ENCODE measurements at regions not wholly inside any gene's neighbourhood (a gene's known extent, or its start where the extent isn't known, plus 50 kb on each side); places are given as distances from the start of the nearest gene placed in this dataset.
"Not testable (repeated sequence)": the region's sequence is repeated elsewhere in the genome, so short reads cannot be mapped to it uniquely, and the experiment has no call there.

DNA sequence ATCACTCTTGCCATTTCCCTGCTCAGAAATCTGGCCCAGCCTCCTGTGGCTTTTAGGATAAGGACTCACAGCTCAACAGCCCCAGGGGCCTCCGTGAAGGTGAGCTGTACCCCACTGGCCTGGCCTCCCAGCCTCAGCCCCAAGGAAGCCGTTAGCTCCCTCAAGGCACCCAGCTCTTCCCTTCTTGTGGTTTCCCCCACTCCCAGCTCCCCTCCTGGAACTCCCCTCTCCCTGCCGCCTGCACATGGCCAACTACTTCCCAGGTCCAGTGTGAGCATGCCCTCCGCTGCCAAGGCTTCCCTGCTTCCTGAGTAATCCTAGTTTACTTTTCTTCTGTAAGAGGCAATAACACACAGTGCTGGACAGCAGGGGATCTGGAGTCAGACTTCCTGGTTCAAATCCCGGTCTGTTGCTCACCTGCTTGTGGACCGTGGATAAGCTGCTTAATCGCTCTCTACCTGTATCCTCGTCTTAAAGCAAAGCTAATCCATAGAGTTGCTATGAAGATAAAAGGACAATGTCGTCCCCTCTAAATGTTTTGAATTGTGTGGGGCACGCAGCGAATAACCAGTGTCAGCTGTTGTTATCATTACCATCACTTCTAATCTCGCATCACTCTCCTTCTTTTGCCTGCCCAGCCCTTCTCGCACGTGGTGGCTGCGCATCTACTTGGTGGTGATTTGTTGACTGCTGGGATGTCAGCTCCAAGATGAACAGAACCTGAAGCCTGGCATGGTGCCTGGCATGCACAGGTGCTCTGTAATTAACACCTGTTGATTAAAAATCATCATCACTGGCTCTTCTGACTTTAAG, 86.6 kb downstream of the C5orf15 start:
- no peak for DNase-seq

DNA sequence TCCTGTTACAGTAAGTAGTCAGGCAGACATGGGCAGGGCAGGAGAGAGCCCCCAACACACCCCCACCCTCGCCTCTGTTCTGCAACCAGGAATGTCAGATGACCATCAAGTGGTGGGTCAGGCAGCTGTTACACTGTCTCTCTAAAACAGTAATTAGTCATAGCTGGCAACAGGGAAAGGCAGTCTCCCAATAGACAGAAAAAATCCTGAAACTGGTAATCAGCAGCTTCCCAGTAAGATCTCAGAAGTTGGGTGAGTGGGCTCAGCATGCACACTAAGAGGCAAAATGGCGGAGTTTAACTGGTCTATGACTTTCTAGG, 90.2 kb downstream of the C5orf15 start:
- DNase-seq: no peak

DNA sequence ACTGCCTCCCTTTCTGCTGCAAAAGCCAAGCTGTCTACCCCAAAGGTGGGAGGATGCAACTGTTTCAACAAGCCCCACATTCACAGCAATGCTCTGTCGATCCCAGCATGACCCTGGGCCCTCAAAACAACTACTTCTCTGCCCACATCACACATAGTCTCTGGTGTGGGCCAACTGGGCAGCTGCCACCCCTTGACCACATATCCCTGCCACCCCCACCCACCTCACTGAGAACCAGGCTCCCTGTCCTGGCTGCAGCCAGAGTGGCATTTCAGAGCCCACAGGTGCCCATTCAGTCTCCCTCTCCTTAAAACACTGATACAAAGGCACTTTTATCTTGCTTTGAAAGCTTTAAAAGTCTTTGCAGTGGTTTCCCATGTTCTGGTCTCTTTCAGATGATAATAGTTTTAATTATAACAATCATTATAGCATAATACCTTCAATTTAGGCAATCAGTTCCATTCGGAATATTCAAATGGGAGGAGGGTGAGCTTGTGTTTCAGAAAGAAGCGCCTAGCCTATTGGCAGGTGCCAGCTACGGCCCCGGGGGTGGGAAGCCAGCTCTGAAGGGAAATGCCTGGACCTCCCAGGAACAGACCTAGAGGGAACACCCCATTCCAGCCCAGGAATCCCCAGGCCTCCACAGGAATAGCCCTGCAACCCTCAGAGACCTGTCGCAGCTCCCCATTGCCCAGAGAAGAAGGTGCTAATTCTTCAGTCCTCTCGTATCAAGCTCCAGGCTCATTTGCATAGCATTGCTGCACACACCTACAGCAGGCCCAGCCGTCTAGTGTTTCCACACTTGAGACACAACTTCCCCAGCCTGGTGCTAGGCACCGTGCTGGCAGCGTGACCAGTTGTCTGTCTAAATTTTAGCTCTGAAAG, 90.8 kb downstream of the C5orf15 start:
- no peak for DNase-seq

DNA sequence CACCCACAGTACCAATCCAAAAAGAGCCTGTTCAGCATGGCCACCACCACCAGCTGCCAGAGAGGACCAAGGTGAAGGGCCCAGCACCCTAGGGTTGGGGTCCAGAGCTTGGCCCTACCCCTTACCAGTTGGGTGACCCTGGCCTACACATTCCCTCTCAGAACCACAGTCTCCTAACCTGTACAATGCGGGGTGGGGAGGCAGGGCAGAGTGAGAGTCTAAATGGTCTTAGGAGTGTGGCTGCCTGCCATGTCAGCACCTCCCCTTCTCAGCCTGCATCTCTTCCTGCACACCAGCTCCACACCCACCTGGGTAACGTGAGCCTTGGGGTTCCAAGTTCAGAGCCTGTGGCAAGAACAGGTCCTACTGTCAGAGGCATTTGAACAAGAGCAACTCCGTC, 92.2 kb downstream of the C5orf15 start:
- no peak for DNase-seq

DNA sequence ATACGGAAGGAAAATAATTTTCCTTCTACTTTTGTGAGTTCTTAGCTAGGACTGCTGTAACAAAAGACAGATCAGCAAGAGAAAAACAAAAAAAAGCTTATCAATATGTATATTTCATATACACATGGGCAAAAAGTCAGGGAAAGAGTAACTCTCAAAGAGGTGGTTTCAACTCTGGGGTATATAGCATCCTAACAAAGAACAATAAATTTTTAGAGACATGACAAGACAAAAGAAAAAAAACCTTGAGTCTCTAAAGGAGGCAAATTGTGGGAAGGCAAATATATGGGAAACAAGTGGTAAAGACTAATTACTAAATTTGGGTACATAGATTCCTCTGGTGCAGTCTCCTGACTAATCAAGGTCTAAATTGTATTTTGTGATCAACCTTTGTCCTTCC, 93.2 kb downstream of the C5orf15 start:
- no peak for DNase-seq

DNA sequence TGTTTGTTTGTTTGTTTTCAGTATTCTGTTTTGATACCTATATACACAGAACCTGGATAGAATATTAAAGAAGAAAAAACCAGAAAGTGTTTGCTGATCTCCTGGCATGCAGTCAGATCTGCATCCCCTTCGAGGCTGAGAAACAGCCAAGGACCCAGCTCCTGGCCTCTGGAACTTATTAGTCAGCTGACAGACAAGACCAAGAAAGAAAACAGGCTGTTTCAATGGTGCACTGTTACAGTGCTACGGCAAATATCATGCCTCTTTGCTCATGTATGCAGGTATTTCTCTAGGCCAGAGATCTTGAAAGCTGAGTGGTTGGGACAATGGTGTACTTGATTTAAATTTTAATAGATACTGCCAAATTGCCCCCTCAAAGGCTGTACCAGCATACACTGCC, 95.0 kb downstream of the C5orf15 start:
- no peak for DNase-seq

DNA sequence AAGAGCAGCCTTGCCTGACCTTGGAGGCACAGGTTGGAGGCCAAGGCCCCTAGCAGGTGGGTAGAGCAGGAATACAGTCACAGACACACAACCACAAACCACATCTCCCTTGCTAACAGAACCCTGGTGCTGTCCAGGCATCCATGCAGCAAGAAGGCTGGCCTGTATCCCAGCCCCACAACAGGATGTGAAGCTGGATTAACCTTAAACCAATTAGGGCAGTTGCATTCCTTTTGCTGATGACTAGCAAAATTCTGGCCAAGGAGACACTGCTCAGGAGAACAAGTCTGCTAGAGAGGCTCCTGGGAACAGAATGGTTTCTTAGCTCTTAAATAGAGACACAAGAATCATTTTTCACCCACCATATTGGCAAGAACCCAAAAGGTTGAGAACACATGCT, 97.8 kb downstream of the C5orf15 start:
- DNase-seq: no peak

DNA sequence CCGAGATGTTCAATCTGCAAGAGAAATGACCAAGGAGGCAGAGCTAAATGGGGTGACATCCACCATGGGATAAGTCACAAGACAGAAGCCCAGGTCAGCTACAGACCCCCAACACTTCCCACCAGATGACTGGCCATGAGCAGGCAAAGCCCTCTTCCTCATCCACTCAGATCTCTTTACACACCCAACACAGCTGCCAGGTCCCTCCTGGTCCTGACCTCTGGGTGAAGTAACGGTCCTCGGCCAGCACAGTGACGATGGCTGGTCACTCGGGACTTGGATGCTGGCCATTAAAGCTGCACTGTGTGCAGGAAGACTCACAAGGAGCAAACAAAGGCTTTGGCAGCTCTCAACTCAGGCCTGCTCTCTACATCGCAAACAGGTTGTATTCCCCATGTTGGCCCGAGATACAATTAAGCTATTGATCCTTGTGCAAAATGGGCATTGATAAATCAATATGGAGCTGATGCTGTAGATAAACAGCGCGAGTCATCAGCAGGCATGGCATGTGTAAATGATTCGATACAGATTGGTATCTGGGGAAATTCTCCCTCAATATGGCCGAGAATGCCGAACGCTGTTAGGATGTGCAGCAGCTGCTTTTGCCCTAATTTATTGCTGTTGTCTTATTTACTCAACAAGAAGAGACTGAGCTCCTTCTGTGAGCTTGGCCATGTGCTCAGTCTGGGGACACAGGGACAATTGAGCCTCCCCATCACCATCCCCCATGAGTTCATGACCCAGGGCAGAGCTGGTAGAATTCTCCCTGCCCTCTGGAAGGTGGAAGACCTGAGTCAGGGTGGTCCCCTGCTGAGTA, 98.7 kb downstream of the C5orf15 start:
- peak in 1 of 2 experiments; percentile 13 for DNase-seq

DNA sequence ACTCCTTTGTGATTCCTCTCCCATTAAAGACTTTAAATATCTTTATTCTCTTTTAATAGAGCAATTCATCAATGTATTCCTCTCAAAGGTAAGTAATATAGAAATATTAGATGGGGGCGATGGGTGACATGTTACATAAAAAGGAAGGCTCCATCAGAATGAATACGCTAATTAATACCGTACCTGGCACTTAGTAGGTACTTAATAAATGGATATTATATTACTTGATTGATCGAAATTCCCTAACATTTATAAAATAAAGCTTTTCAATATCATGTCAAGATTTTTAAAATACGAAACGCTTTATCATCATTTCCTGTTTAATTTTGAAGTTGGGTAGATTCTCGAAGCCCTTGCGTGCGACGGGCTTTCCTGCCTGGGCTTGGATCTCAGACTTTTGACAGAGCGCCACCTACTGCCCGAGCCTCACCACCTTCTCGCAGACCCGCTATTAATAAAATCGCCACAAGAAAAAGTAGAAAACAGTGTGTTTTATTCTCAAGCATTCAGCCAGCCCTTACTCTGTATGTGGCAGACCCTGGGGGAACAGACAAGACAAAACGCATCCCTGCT, 99.4 kb downstream of the C5orf15 start:
- DNase-seq: peak; percentile 40 to 77

DNA sequence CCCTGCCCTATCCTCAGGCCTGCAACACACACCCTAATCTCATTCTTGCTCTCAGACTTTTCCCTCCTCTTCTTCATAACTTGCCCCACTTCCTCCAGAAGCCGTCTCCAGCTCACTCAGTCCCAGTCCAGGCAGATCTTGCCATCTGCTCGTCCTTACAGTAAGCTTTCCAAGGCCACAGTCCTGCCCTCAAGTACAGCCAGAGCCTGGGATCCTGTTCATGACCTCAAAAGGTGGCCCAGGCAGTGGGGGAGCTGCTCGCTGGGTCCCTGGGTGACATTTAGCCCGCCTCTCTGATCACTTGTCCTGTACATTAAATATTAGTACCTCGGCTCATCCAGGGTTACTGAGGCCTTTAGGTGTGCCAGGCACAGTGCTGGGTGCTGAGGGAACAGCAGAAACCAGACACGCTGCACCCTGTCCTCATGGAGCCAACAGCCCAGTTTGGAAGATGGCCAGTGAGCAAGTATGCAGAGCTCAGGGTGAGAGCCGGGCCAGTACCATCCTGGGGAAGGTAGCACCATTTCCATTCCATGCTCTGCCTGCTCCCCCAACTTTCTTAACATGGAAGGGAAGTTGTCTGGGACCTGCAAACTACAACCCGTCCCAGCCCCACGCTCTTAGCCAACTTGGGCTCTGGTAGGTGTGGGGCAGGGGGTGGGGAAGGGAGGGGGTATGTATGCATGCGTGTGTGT, 100.4 kb downstream of the C5orf15 start:
- no peak for DNase-seq

DNA sequence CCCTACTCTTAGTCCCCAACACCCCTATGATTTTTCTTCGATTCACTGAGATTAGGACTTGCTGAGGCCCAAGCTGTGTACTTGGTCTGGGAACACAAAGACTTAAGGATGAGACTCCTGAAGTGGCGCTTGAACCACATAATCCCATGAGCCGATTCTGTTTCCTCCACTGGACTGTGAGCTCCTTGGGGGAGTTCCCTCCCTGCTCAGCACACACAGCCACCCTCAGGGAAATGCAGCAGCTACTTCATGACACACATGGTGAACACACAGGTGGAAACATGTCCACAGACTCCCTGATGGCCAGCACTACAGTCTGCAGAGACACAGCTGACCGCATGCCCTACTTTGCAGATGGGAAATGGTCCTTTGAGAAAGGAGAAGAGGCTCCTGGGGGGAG, 101.1 kb downstream of the C5orf15 start:
- DNase-seq: no peak

DNA sequence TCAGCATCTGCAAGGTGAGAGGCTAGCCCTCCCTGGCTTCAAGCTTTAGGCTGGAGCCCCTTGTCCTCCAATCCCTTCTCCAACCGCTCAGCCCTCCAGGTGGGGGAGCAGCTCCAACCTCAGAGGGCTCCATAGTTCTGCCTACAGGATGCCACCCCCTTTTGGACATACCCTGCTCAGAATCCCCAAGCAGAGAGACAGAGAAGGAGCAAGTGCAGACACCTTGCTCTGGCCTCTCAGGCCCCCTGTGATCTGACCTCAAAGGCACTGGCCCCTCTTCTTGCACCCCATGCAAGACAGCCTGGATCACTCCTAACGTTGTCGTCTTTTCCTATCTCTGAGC, 101.6 kb downstream of the C5orf15 start:
- no peak for DNase-seq

DNA sequence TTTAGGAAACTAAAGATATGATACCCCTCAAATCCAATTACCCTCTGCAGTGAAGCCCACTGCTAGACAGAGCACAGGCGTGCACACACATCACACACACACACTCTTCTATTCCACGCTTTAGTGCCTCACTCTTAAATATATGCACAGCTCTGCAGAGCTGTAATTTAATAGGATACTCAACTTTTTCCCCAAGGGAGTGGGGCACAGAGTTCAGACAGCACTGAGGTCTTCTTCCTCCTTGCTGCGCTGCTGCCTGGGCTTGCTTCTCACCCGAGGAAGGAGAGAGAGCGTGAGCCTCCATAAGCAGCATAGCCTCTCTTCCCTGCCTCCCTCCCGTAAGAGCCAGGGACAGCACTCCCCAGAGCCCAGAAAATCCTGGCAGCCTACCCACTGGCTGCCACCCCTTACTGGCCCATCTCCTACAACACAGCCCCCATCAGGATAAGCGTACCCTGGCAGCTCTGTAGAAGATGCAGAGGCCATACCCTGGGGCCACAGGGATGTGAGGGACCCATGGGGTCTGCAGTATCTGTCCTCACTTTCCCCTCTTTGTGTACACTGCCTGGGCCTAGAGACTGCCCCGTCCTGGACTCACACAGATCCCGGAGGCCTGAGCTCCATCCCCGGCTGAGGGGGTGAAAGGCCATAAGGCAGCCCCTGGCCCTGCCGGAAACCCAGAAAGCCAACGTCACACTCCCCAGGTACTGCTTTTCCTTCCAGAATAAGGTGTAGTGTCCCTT, 102.1 kb downstream of the C5orf15 start:
- DNase-seq: no peak

DNA sequence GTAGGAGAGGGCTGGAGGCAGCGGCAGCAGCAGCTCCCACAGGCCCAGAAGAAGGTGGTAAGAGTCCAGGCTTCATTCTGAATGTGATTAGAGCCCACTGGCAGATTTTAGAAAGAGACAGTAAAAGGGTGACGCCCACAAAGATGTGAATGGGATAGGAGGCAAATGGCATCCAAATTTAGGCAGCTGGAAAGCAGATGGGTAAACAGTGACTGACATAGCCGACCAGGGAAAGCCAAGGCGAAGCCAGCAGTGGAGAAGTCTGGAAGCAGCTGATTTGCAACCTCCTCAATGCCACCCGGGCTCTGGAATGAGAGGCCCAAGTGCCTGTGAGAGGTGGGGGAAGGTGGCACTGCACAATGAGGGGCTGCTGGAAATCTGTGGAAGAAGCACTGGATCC, 103.3 kb downstream of the C5orf15 start:
- DNase-seq: no peak

DNA sequence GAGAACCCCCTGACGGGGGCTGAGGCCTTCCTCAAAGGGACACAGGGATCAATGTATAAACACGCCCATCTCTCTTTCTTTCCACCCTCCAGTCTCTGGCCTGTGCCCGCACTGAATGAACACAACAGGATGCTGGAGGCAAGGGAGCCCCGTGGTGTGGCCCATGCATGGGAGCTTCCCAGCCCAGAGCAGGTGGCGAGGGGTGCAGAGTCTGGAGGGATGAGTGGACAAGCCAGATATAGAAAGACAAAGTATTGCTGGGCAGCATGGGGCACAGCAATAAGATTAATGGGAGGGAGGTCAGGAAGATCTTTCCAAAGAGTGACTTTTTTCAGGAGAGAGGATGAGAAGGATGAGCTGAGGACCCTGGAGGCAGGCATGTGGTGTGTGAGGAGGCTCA, 103.7 kb downstream of the C5orf15 start:
- DNase-seq: no peak

DNA sequence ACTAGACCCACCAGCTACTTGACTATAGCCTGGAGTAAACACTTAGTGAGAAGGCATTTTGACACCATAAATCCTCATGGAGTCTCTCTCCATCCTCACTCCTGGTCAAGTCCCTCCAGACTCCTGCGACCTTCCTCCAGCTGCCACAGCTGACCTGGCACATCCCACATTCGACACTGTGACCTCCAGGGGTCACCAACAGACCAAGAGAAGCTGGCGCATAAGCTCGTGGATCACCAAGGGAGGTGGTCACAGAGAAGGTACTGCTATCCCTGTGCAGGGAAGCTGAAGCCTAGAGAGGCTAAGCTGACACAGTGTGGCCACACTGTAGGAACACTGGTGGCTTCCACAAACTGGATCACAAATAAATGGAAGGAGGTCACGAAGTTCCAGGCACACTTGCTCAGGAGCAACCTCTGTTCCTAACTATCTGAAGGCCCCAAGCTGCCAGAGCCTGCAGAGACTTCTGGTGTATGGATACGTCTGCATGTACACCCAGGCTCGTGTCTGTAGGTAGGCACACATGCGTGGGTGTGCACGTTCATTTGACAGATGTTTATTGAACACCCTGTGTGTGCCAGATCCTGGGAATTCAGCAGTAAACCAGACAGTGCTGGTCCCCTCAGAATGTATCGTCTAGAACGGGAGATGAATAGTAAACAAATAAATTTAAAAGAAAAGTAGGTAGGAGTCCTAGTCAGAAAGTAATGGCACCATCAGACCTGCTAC, 104.4 kb downstream of the C5orf15 start:
- no peak for DNase-seq

DNA sequence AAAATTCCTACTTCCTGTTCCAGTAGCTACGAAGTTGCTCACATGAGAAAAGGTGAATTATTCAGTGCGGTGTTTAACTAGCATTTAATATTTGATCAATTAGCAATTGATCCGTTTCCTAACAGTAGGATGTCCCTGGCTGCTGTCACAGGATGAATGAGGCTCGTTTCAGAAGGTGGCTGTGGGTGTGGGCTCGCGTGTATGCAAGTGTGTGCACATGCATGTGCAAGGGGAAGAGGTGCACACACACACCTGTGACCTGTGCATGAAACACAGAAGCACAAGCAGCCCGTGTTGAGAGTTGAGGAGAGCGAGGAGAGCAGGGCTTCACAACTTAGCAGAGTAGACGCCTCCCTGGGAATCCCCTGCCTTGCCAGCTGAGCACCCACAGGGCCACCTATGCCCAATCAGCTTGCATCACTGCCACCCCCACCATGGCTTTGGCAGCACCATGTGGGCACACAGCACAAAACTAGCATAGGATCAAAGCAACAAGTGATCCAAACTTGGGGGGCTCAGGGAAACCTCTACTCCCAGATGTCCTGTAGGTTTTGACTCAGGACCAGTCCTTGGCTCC, 107.2 kb downstream of the C5orf15 start:
- no peak for DNase-seq

DNA sequence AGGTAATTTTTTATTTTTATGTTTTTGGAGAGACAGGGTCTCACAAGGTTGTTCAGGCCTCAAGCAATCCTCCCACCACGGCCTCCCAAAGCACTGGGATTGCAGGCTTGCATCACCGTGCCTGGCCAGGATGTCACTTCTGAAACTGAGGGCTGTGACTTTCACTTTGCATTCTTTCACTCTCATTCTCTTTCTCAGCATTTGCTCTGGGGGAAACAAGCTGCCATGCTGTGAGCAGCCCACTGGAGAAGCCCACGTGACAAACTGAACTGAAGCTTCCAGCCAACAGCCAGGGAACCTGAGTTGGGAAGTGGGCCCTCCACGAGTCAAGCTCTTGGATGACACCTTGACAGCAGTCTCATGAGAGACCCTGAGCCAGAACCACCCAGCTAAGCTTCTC, 109.4 kb downstream of the C5orf15 start:
- no peak for DNase-seq

DNA sequence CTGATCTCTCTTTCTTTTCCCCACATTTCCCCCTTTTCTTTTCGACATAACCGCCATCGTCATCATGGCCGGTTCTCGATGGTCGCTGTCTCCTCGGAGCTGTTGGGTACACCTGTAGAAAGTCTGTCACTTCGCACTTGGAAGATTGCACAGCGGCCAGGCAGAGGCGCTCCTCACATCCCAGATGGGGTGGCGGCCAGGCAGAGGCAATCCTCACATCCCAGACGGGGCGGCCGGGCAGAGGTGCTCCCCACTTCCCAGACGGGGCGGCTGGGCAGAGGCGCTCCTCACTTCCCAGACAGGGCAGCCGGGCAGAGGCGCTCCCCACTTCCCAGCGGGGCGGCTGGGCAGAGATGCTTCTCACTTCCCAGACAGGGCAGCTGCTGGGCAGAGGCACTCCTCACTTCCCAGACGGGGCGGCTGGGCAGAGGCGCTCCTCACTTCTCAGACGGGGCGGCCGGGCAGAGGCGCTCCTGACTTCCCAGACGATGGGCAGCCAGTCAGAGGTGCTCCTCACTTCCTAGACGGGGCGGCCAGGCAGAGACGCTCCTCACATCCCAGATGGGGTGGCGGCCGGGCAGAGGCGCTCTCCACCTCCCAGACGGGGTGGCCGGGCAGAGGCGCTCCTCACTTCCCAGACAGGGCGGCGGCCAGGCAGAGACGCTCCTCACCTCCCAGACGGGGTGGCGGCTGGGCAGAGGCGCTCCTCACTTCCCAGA, 110.7 kb downstream of the C5orf15 start:
- DNase-seq: not testable (repeated sequence)

DNA sequence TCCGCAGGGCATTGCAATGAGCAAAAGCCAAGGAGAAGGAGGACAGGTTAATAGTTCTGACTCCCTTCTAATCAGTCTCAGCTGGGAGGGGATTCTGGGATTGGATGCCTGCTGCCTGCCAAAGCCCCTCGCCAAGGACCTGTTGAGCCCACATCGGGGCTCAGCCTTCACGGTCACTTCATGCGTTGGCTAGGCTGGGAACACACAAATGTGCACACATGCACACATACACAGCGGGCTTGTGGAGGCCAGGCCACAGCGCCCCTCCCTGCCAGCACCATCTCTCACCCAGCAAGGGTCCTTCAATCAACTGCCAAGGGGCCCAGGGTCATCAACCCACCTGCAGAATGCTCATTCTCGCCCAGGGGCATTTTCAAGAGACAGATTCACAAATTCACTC, 113.9 kb downstream of the C5orf15 start:
- DNase-seq: no peak

Data from SHP77 (cell line).